SK-N-SH (cell line): ENCODE measurements at regions not wholly inside any gene's neighbourhood (a gene's known extent, or its start where the extent isn't known, plus 50 kb on each side); places are given as distances from the start of the nearest gene placed in this dataset.

Experiments used
- CTCF ChIA-PET: fragments of 300-600, 350-600 bp; formaldehyde crosslinking; extraction: SDS; loops from one replicate; lab custom pipeline; 2021; lab: Yijun Ruan, JAX
- POLR2A ChIA-PET: fragments of 350-600 bp; sonication (Branson Sonifier 250); formaldehyde crosslinking; extraction: SDS; loops from one replicate; lab custom pipeline; 2020; ENCODE audit warnings: antibody characterized with exemption, inconsistent platforms; lab: Yijun Ruan, JAX
- DNase-seq: peaks from one replicate; pipeline ENCODE4 v3.0.0; 2012
- H2AFZ ChIP-seq: fragments of 200-600 bp; sonication (generic); 2 replicates; pipeline ENCODE4 v1.8.1; 2016; ENCODE audit warnings: antibody characterized with exemption, mild to moderate bottlenecking, low read depth
- H3F3A ChIP-seq: fragments of 200-600 bp; sonication (generic); replicated peaks from 2 replicates; pipeline ENCODE3; 2016; ENCODE audit warnings: antibody characterized with exemption, mild to moderate bottlenecking; ENCODE audit not compliant: insufficient read depth
- H3K27ac ChIP-seq, 2 experiments: fragments of 200-500 bp in 1 of 2; fragments of 200-600 bp in 1 of 2; sonication (Bioruptor generic) in 1 of 2; sonication (generic), shearing (Covaris generic) in 1 of 2; 2 replicates each; pipeline versions ENCODE4 v1.5.1 to v1.6.1; 2014 to 2016; ENCODE audit warnings: low read depth in 2 of 2, inconsistent platforms in 1 of 2, low read length in 1 of 2, mild to moderate bottlenecking in 1 of 2, mixed read lengths in 1 of 2
- H3K27me3 ChIP-seq: fragments of 200-600 bp; sonication (generic), shearing (Covaris generic); 2 replicates; pipeline ENCODE4 v1.6.1; 2016; ENCODE audit warnings: mixed run types; ENCODE audit not compliant: insufficient read depth
- H3K36me3 ChIP-seq, 2 experiments: fragments of 200-500 bp in 1 of 2; fragments of 200-600 bp in 1 of 2; sonication (Bioruptor generic) in 1 of 2; sonication (generic) in 1 of 2; replicated peaks in 1 of 2; 2 replicates each; pipeline versions ENCODE3 to v1.5.1; 2014 to 2016; ENCODE audit warnings: low read length in 1 of 2, mild to moderate bottlenecking in 1 of 2; ENCODE audit not compliant: insufficient read depth in 2 of 2, control insufficient read depth in 1 of 2
- H3K4me1 ChIP-seq, 2 experiments: fragments of 200-500 bp in 1 of 2; fragments of 200-600 bp in 1 of 2; sonication (Bioruptor generic) in 1 of 2; sonication (generic), shearing (Covaris generic) in 1 of 2; 2 replicates each; pipeline versions ENCODE4 v1.5.1 to v1.6.1; 2014 to 2016; ENCODE audit warnings: low read depth in 1 of 2, low read length in 1 of 2, mixed run types in 1 of 2; ENCODE audit not compliant: insufficient read depth in 2 of 2, control insufficient read depth in 1 of 2
- H3K4me2 ChIP-seq: fragments of 200-600 bp; sonication (generic), shearing (Covaris generic); 2 replicates; pipeline ENCODE4 v1.6.1; 2017; ENCODE audit warnings: mixed run types
- H3K4me3 ChIP-seq, 2 experiments: fragments of 200-500 bp in 1 of 2; fragments of 200-600 bp in 1 of 2; sonication (Bioruptor generic) in 1 of 2; sonication (generic), shearing (Covaris generic) in 1 of 2; 2 replicates each; pipeline versions ENCODE4 v1.5.1 to v1.8.1; 2014 to 2016; ENCODE audit warnings: low read depth in 2 of 2, inconsistent platforms in 1 of 2, low read length in 1 of 2, mild to moderate bottlenecking in 1 of 2, mixed read lengths in 1 of 2, moderate library complexity in 1 of 2
- H3K79me2 ChIP-seq: fragments of 200-600 bp; sonication (generic); 2 replicates; pipeline ENCODE4 v1.8.1; 2017; ENCODE audit warnings: mild to moderate bottlenecking; ENCODE audit not compliant: insufficient read depth
- H3K9ac ChIP-seq: fragments of 200-600 bp; sonication (generic); 2 replicates; pipeline ENCODE4 v1.6.1; 2017; ENCODE audit warnings: mixed run types
- H3K9me2 ChIP-seq: fragments of 200-600 bp; sonication (generic); 2 replicates; pipeline ENCODE4 v1.6.1; 2017; ENCODE audit warnings: mixed run types
- H3K9me3 ChIP-seq: fragments of 200-600 bp; sonication (generic); 2 replicates; pipeline ENCODE4 v1.6.1; 2017; ENCODE audit warnings: mixed run types, mild to moderate bottlenecking, moderate library complexity
- H4K20me1 ChIP-seq: fragments of 200-600 bp; sonication (generic); 2 replicates; pipeline ENCODE4 v1.6.1; 2017; ENCODE audit warnings: mild to moderate bottlenecking, mixed run types; ENCODE audit not compliant: insufficient read depth
- CHD2 ChIP-seq: fragments of 150-350 bp; IDR thresholded peaks from 2 replicates; pipeline ENCODE4 v1.6.1; 2018; ENCODE audit warnings: low read length; ENCODE audit not compliant: partially characterized antibody
- CTCF ChIP-seq: fragments of 200-600 bp; sonication (generic); IDR thresholded peaks from 2 replicates; pipeline ENCODE4 v1.6.1; 2017; ENCODE audit warnings: antibody characterized with exemption, mild to moderate bottlenecking, moderate library complexity
- GABPA ChIP-seq: IDR thresholded peaks from 2 replicates; pipeline ENCODE4 v1.4.0; 2012; ENCODE audit warnings: low read depth, mild to moderate bottlenecking
- GATA2 ChIP-seq: sonication (generic); formaldehyde crosslinking; IDR thresholded peaks from 2 replicates; pipeline ENCODE4 v1.5.0; 2020; ENCODE audit warnings: mild to moderate bottlenecking, missing genetic modification reagents
- JUND ChIP-seq: IDR thresholded peaks from 2 replicates; pipeline ENCODE4 v1.4.0; 2012
- MXI1 ChIP-seq: IDR thresholded peaks from 2 replicates; pipeline ENCODE4 v1.6.1; 2012; ENCODE audit warnings: mild to moderate bottlenecking, low read depth, low read length, improper control_type of control experiment
- PBX3 ChIP-seq: IDR thresholded peaks from 2 replicates; pipeline ENCODE4; 2012
- RAD21 ChIP-seq: IDR thresholded peaks from 2 replicates; pipeline ENCODE4 v1.6.1; 2012; ENCODE audit warnings: mild to moderate bottlenecking, low read length
- RCOR1 ChIP-seq: fragments of 150-350 bp; IDR thresholded peaks from 2 replicates; pipeline ENCODE4 v1.6.1; 2017; ENCODE audit warnings: antibody characterized with exemption, low read length
- WGBS: methylation state at CpG from one replicate; pipeline ENCODE4 v1.1.6; 2017; ENCODE audit warnings: low lambda C conversion rate; 5-methylcytosine and 5-hydroxymethylcytosine counted together

GRCh38 chr7:18175801-18176450 is 148.3 kb upstream of the PRPS1L1 start:
- Histone ChIP-seq H3K4me2 (no peak overlapping the region), H3K9me3 (0 out of 2 replicates have a peak, but pooled peaks cover 3% of the 10 kb centered on the region), H3K79me2 (no peaks in the 10 kb centered on the region), H3K27ac (no peak overlapping the region; a peak in 1 of 4 replicates), H3K27me3 (peaks cover 24% of the 10 kb centered on the region; the same call in 1 of the 2 replicates), H3K36me3 (no peaks in the 10 kb centered on the region), H4K20me1 (no peaks in the 10 kb centered on the region), H3K9me2 (no peaks in the 10 kb centered on the region), H3K9ac (no peak overlapping the region), H3K4me1 (no peaks in the 10 kb centered on the region), H3K4me3 (no peak overlapping the region), H2AFZ (no peak overlapping the region), H3F3A (no peaks in the 10 kb centered on the region)
- 2% methylated on average over 2 of the region's 2 CpGs for WGBS
- ChIA-PET POLR2A (no interaction called here), CTCF (interaction anchor here (0.8 to 1.8 kb wide), 5 partner anchors 9 to 169 kb away, joined by 3 to 4 read pairs (median 3); no protein-coding TSS in a partner anchor)
- TF ChIP-seq RAD21 (no peak), PBX3 (no peak), CHD2 (no peak), GATA2 (no peak), GABPA (no peak), MXI1 (no peak), CTCF (no peak), JUND (no peak)
- no peak for DNase-seq

- 8% methylated on average over 5 of the region's 5 CpGs for WGBS
- no peaks in the 10 kb centered on the region for H3F3A ChIP-seq
- TF ChIP-seq RCOR1 (no peak), RAD21 (no peak)
- TF ChIP-seq, all 33 proteins: peak for 0
- no peak for DNase-seq
- 0 out of 2 replicates have a peak, but pooled peaks cover 3% of the 10 kb centered on the region for H3K9me3 ChIP-seq
- H3K27ac ChIP-seq: no peak overlapping the region
- H3K36me3 ChIP-seq: no peaks in the 10 kb centered on the region
- no peaks in the 10 kb centered on the region for H3K4me1 ChIP-seq
- H3K79me2 ChIP-seq: no peaks in the 10 kb centered on the region
- H3K9ac ChIP-seq: no peak overlapping the region
- no peak overlapping the region for H3K4me2 ChIP-seq
- no peaks in the 10 kb centered on the region for H3K9me2 ChIP-seq
- H4K20me1 ChIP-seq: no peaks in the 10 kb centered on the region
- ChIA-PET CTCF (interaction anchor here (1.3 kb wide), 1 partner anchor 16 kb away, joined by 3 read pairs; no protein-coding TSS in a partner anchor), POLR2A (no interaction called here)
- H3K4me3 ChIP-seq: no peak overlapping the region
- H3K27me3 ChIP-seq: peaks cover 24% of the 10 kb centered on the region; the same call in 1 of the 2 replicates
- H2AFZ ChIP-seq: no peak overlapping the region
Measured at GRCh38 chr7:18177129-18177814, 149.6 kb upstream of the PRPS1L1 start.
